ENCODE measurements at regions not wholly inside any gene's neighbourhood (a gene's known extent, or its start where the extent isn't known, plus 50 kb on each side); places are given as distances from the start of the nearest gene placed in this dataset.
"Not testable (repeated sequence)": the region's sequence is repeated elsewhere in the genome, so short reads cannot be mapped to it uniquely, and the experiment has no call there.

DNA sequence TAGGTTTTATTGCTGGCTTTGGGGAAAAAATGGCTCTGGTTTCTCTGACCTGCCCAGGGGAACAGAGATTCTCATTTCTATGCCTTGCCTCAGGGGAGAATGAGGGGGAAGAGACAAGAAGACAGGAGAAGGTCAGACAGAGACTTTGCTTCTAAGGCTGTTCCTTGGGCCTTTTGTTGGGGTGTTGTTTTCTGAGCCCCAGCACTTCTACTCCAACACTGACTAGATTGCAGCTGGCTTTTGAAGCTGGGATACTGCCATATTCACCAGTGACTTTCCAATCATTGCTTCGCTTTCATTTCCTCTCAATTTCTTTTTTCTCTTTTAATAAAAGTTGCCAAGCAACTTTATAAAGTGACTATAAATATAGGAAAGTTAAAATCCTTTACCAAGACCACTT is 143.2 kb upstream of the ARHGEF26 start:
- no peak for ATAC-seq

GRCh38 chr3:153979418-153980251 is 141.6 kb upstream of the ARHGEF26 start:
- ATAC-seq (no peak), DNase-seq (no peak)

More for the DNA sequence above, 143.2 kb upstream of the ARHGEF26 start:
- DNase-seq = no peak

DNA sequence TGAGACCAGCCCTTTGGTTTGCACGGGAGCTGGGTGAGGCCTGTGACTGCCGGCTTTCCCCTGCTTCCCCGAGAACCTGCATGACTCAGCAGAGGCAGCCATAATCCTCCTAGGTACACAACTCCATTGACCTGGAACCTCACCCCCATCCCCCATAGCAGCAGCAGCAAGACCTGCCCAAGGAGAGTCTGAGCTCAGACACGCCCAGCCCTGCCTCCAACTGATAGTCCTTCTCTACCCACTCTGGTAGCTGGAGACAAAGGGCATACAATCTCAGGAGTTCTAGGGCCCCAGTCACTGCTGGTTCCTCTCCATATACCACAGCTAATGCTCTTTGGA is 141.0 kb upstream of the ARHGEF26 start:
- ATAC-seq = no peak
- no peak for DNase-seq

DNA sequence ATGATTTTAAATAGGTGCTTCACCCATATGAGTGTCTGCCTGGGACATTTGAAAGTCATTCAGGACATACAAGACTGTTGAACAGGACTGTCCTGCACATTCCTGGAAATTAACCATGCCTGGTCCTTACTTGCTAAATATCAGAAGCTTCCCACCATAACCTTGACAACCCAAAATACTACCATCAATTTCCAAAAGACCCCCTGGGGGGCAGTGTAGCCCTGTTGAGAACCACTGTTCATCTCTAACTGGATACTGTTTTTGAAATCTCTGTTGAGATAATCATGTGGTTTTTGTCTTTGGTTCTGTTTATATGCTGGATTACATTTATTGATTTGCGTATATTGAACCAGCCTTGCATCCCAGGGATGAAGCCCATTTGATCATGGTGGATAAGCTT is 123.8 kb upstream of the ARHGEF26 start:
- DNase-seq, ATAC-seq: not testable (repeated sequence)

DNA sequence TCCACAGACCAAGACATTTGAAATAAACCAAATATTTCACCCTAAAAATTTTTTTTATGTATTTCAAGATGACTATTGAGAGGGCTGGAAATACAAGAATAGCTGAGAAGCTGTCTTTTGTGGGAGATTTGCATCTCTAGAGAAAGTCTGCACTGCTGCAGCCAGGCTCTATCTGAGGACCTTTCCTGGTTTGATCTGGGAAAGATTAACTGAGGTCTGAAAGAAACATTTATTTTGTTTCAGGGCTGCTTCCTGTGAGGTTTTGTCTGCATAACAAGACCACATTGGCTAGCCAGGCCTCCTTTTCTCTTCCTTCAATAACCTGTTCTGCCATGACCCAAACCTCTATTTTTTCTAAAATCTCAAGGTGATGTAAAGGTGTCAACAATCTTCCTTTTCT is 117.5 kb upstream of the ARHGEF26 start:
- ATAC-seq (no peak), DNase-seq (no peak)

- ATAC-seq = no peak
Observed at GRCh38 chr3:154011036-154011435, 110.2 kb upstream of the ARHGEF26 start.

DNA sequence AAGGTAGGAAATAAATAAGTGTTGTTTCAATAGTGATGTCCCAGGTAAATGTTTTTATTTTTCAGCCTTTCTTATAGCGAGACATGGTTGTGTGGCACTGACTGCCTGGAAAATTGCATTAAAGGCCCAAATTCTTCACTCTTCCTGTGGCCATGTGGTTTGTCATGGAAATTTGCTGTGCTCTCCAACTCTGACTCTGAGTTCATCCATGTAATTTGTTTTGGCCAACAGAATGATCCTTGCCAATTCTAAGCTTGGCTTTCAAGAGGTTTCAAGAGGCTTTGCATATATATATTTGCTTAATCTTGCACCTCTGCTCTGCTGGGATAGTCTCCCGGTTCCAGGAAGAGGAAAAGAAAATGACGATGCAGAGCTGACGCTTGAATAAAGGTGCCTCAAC is 107.5 kb upstream of the ARHGEF26 start:
- ATAC-seq = no peak

More at GRCh38 chr3:154011036-154011435, 110.2 kb upstream of the ARHGEF26 start:
- no peak for DNase-seq

DNA sequence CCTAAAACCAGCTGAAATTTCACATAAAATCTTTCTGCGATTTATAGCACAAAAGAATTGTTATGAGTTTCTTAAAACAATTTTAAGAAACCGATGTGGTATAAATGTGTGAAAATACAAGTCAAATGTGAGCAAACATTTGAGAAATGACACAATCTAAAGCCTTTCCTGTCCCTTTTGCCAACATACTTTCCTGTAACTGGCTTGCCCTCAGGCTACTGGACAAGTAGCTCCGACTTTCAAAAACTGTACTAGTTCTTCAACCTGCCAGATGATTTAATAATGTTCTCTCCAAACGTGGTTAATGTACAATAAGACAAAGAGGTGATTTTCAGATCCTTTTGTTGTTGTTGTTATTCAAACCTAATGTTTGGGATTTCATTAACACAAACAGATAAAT is 105.9 kb upstream of the ARHGEF26 start:
- DNase-seq (no peak), ATAC-seq (no peak)

More for the DNA sequence above, 107.5 kb upstream of the ARHGEF26 start:
- no peak for DNase-seq

- ATAC-seq (peak; percentile 32), DNase-seq (peak; percentile 46)
Observed at GRCh38 chr3:154018100-154018696, 103.0 kb upstream of the ARHGEF26 start.

GRCh38 chr3:154022606-154023005 is 98.6 kb upstream of the ARHGEF26 start:
- DNase-seq = no peak

DNA sequence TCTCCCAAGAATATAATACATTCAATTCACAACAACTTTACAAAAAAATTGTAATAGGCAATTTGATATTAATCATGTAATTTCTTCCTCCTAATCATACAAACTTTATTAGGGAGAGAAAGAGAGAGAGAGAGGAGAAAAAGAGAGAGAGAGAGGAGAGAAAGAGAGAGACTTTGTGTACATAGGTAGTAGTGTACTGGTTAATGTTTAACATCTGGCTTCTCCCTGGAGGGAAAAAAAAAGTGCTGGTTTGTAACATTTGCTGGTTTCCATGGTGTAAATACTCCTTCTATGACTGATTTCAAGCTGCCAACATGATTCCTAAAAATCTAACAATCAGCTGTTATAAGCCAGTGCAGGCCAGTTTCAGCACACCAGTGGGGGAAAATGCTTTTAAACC is 98.0 kb upstream of the ARHGEF26 start:
- ATAC-seq = no peak
- DNase-seq = no peak

More at GRCh38 chr3:154022606-154023005, 98.6 kb upstream of the ARHGEF26 start:
- no peak for ATAC-seq

DNA sequence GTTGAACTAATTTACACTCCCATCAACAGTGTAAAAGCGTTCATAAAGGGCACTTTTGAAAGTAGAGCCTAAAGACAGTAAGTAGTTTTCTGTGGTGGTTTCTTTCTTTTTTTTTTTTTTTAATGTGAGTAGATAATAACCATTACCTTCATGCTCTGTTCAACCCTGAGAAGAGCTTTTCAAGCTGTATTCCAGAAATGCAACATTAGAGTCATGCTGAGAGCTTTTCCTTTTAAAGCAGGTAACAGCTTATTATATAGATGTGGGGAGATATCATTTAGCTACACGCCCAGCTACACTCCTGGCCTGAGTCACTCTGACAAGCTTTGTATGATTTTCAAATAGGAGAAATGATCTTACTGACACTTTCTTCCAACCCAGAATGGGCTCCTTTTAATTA is 96.2 kb upstream of the ARHGEF26 start:
- ATAC-seq (no peak), DNase-seq (no peak)

GRCh38 chr3:154029926-154030325 is 91.3 kb upstream of the ARHGEF26 start:
- ATAC-seq = no peak
- no peak for DNase-seq

GRCh38 chr3:154034797-154035330 is 86.3 kb upstream of the ARHGEF26 start:
- ATAC-seq (no peak), DNase-seq (no peak)

- no peak for DNase-seq
Observed at GRCh38 chr3:154040283-154040682, 80.9 kb upstream of the ARHGEF26 start.

DNA sequence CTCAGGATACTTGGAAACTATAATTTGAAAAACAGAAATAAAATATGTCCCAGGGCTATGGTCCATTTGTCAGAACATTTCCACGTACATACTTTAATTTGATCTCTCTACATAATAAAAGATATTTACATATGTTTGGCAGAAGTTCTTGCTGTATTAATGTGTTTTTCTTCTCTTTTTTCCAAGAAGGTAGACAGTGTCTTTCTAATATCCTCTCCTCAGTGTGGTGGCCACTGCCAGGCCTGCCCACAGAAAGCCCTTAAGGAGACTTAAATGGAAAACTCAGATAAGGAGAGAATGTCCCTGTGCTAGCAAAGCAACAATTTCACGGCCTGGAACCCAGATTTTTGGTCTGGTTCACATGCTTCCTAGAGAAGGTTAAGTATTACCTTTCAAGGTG is 76.5 kb upstream of the ARHGEF26 start:
- ATAC-seq (no peak), DNase-seq (no peak)

More at GRCh38 chr3:154040283-154040682, 80.9 kb upstream of the ARHGEF26 start:
- ATAC-seq = no peak

DNA sequence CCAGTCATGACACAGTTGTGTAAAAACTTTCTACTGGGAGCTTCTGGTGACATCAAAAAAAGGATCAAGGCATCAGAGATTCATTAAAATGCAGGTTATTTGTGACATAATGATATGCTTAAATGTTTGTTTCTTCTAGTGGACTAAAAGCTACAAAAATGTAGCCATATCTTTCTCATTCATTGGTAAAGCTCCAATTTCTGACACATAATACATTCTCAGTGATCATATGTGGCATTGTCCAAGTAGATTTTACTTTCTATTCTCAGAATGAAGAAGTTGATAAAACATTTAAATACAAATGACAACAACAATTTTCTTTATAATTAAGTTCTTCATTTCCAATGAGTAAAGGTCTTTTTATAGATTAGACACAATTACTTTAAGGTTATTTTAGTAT is 71.0 kb upstream of the ARHGEF26 start:
- DNase-seq = no peak
- ATAC-seq = no peak

DNA sequence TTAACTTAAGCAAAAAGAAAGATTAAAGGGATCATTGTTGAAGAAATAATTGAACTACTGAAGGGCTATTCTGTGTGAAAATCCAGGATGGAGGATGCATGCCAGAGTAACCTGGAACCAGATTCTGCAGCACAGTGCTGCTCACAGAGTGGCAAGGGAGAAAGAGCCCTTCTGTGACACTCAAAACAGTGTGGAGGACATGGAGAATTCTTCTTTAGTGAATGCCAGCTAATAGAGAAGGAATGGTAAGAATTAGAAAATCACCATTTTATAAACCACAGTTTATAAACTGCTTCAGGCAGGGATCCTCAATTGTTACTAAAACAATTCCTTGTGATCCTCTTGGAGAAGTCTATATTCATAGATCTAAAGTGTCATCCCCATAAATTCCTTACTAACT is 70.4 kb upstream of the ARHGEF26 start:
- DNase-seq = no peak
- no peak for ATAC-seq

GRCh38 chr3:154059833-154060232 is 61.4 kb upstream of the ARHGEF26 start:
- DNase-seq (no peak), ATAC-seq (no peak)

- ATAC-seq (no peak), DNase-seq (no peak)
Observed at GRCh38 chr3:154060238-154061000, 60.8 kb upstream of the ARHGEF26 start.

GRCh38 chr3:154061001-154061370 is 60.2 kb upstream of the ARHGEF26 start:
- ATAC-seq (no peak), DNase-seq (no peak)

DNA sequence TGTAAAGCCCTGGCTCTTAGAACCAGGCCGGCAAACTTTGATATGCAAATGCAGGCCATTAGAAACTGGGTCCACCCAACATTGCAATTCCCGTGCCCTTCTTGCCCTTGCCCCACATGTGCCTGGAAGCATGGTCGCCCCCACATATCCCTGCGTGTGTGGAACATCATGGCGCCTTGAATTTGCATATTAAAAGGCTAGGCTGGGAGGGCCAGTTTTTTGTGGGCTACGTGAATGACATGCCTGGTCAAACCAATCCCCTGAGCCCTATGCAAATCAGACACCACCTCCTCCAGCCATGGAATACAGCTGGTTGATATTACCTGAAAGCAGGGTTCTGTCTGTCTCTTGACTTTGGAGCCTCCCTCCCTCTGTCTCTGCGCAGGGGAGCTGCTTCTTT is 58.7 kb upstream of the ARHGEF26 start:
- ATAC-seq (no peak), DNase-seq (no peak)

DNA sequence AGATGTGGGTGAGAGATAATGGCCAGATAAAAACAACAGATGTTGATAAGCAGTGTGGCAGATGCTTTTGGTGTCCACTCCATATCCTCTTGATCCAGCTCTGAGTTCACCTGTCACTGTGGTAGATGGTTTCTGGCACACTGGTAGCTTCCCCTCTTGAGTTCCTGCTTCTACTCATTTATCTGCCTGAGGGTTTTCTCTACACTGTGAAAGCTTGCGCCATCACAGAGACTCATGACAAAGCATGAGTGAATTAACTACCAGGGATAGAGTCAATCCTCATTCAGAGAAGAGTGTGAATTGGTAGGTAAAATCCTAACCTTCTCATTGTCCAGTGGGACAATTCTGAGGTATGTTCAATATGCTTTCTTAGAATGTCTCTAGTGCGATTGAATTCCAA is 50.0 kb upstream of the ARHGEF26 start:
- DNase-seq (no peak), ATAC-seq (no peak)

All from stimulated activated naive CD8-positive, alpha-beta T cell treated with anti-CD3 and anti-CD28 coated beads, Interleukin-15, Interleukin-2, amounts not matched to agents 100 U/mL and 50 U/mL, for 24 hours (primary cell).